Amniotic stem cell (primary cell): ENCODE measurements at regions not wholly inside any gene's neighbourhood (a gene's known extent, or its start where the extent isn't known, plus 50 kb on each side); places are given as distances from the start of the nearest gene placed in this dataset.

Experiments
- DNase-seq: peaks from one replicate; lab custom pipeline; 2025; lab: John Stamatoyannopoulos, UW

- DNase-seq: peak; percentile 1
These were observed 54.9 kb downstream of the MAGEB17 start for GRCh38 chrX:16222151-16222550.

DNA sequence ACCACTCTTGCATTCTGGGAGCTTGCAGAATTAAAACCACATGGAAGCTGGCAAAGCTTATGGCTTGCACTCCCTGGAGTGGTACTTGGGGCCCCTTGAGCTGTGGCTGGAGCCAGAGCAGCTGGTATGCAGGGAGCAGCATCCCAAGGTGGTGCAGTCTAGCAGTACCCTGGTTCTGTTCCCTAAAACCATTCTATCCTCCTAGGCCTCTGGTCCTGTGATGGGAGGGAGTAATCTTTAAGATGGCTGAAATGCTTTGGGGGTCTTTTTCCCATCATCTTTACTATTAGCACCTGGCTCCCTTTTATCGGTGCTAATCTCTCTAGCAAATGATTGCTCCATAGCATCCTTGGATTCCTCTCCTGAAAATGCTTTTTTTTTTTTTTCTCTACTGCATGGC, 56.1 kb downstream of the MAGEB17 start:
- no peak for DNase-seq

DNA sequence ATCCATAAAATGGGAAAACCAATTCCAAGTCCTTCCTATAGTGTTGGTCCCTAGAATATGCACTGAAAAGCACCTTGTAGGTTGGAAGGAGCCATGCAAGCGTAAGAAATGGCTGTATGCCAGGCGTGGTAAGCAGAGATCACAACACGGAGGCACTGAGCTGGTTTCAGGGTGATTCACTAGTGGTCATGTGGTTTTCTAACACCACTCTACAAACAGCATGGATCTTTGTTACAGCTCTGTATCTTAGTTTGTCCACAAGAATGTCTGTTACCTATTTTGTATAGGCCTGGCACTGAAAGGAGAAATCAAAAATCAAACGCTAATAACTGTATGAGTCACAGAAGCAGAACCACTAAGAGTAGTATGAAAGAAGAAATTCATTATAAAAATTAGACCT, 71.9 kb downstream of the MAGEB17 start:
- peak; percentile 1 for DNase-seq

GRCh38 chrX:16240231-16240905, 73.1 kb downstream of the MAGEB17 start:
- no peak for DNase-seq

DNA sequence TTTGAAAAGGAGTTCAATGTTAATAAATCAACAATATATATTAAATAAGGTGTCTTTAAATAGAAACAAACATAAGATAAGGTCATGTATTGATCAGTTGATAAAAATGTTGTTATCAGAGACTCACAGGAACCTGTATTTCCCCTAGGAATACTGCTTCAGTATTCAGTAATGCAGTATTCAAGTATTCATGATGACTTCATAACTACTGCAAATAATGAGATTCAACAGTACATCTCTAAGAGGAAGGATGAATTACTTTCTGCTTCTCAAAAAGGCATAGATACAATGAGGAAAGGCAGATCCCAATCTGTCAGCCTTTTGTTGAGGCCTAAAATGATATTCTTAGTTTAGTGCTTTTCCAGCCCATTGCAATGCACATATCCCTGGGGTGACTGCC, 73.7 kb downstream of the MAGEB17 start:
- DNase-seq: no peak

GRCh38 chrX:16250296-16250695, 83.0 kb downstream of the MAGEB17 start:
- no peak for DNase-seq

DNA sequence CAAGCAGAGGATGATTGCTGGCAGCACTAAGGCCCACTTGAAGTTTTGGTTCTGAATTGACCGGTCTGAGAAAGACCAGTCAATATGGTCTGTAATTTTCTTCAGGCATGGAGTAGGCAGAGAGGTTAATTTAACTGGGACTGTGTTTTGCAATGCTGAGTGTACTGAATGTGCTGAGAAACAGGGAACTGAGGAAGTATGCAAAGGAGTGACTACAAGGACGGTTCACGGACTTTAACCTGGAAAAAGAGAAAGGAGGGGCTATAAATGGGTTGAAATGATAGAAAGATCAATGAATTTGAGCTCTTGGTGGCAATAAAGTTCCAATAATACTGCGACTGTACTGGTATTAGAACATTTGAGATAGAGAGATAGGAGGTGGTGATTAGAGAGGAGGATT, 84.5 kb downstream of the MAGEB17 start:
- no peak for DNase-seq

DNA sequence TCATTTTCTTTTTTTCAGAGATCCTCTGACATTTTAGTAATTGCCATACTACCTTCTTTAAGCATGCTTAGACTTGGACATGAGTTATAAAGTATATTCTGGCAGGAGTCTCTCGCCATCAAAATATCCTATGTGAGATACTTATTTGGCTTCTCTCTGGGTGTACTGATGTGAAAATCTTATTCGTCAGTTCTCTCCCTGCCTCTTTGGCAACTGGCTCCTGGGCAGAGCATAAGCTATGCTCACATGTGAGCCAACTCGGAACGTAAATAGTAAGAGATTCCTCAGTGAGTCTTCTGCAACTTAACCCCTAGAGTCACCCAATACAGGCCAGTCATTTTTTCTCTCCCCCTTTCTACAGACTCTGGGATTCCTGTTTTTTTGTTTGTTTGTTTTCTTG, 91.6 kb downstream of the MAGEB17 start:
- DNase-seq: no peak

DNA sequence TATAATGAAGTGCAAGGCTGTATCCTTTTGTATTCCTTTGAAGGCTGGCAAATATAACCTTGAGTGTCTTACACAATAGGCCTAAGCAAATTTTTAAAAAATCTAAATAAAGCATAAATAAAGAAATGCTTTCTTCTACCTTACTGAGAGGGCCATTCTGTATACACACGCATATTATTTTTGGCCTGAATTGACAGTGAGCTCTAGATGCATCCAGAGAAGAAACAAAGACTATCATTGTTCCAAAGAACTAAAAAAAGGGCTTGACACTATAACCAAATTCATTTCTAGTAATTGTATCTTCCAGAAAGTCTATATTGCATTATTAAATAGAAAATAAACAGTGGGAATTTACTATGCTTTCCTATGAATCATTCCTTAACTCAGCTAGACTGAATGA, 100.2 kb downstream of the MAGEB17 start:
- DNase-seq: no peak

DNA sequence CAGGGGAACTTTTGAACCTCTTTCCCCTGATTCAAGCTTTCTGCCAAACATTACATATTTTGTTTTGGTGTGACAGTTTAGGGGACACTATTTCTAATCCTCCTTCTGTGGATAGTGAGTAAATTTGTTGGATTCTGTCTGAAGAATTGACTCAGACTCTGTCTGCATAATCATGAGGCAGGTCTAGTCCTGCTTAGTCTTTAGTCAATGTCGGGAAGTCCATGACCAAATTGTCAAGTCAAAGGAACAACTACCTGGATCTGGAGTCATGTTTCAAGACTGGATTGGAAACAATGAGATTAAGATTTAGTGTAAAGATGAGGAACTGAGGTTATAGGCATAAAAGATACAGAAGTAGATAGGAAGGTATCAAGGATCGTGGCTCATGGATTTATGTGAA, 100.9 kb downstream of the MAGEB17 start:
- DNase-seq: no peak

- DNase-seq: no peak
These were observed 111.6 kb downstream of the MAGEB17 start for GRCh38 chrX:16278927-16279326.

GRCh38 chrX:16282209-16282608, 114.9 kb downstream of the MAGEB17 start:
- DNase-seq: no peak

DNA sequence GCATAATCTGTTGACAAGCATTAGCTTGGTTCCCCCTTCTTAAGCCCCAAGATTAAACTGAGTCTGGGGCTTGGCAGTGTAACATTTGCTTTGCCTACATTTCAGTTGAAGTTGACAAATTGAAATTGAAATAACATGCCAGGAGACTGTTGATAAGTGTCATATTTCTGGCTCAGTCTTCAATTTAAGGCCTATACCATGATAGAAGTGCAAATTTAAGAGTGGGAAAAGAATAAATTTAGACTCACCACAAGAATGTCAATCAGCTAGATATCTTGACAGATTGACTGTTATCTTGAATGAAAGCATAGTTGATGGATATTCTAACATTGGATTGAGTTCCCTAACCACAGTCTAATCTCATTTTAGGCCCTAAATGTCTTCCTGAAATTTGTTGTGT, 117.6 kb downstream of the MAGEB17 start:
- no peak for DNase-seq

DNA sequence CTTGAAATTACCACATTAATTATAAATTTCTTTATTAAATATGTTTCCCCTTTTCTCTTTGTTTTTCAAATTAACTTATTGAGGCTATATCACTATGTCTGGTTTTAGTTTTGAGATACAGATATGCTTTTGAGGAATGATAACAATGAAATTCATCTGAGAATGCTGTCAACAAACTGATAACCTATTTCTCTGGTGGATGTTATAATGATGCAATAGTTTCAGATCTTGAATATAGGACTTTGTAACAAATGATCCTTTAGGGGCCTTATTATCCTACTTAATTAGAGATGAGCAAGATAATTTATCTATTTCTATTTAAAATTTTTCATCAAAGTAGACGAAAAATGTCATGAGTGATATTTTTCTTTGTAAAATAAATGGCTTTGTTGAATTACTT, 123.7 kb downstream of the MAGEB17 start:
- DNase-seq: no peak

DNA sequence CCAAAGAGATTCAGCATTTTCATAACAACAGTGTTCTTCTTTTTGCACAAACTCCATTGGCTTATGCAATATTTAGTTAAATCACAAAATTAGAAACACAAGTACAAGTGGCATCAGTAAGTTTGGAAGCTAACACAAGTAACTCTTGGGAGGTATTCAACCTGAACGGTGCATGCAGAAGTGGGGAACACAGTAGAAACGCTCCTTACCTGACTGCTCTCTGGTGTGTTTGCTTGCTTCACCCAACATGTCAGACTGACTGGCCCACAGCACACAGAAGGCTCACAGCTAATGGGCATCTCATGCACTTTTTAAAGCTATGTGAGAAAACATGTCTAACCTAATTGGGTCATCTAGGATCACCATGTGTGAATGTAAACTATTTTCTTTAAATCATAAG, 133.6 kb downstream of the MAGEB17 start:
- DNase-seq: no peak

DNA sequence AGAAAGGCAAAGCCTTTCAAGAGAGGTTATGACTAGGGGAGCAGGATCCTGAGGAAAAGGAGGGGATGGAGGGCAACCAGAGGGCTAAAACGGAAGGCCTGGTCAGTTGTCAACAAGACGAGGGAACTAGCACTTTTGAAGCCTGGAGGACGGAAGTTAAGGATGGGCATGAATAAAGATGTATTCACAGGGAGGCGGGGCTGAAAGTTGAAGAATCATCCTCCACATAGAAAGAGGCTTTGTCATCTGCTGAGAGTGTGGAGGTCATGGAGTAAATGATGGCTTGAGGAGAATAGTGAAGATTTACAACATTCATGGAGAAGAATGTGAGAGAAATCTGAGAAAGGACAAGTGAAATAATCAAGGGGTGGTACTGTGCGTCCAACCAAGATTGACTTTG, 137.5 kb downstream of the MAGEB17 start:
- DNase-seq: no peak

- DNase-seq: no peak
These were observed 137.9 kb downstream of the MAGEB17 start for GRCh38 chrX:16305187-16305586.

DNA sequence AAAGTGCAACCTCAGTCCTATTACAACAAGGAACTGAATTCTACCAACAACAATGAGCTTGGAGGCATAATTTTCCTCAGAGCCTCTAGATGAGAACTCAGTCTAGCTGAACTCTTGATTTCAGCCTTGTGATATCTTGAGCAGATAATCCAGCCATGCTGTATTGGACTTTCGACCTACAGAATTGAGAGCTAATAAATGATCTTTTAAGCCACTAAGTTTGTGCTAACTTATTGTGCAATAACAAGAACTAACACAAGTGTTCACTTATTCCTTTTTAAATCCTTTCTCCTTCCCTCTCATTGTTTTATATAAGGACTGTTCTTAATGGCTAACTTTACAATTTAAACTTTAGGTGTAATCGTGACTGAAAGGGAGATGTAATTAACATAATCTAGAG, 140.7 kb downstream of the MAGEB17 start:
- DNase-seq: no peak

DNA sequence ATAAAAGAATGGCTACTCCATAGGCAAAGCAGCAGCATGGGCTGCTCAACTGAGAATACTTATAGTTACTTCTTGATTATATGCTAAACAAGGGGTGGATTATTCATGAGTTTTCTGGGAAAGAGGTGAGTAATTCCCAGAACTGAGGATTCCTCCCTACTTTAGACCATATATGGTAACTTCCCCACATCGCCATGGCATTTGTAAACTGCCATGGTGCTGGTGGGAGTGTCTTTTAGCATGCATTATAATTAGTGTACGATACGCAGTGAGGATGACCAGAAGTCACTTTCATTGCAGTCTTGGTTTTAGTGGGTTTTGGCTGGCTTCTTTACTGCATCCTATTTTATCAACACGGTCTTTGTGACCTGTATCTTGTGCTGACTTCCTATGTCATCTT, 141.5 kb downstream of the MAGEB17 start:
- DNase-seq: no peak

DNA sequence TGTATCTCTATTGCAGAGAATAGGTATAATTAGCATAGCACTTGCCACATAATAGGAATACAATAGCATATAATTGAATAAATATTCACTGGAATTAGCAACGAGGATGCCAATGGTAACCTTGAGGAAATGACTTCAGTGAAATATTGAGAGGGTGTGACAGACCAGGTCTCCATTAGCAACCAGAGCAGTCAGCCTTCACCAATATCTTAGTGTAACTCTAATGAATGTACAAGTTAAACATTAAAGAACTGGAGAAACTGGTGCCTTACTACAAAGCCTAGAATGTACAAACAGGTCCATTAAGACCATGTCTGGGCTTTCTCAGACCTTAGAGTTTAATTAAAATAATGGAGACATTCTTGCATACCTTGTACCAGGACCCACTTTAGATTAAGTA, 143.0 kb downstream of the MAGEB17 start:
- no peak for DNase-seq

GRCh38 chrX:16311671-16312070, 144.4 kb downstream of the MAGEB17 start:
- DNase-seq: no peak

DNA sequence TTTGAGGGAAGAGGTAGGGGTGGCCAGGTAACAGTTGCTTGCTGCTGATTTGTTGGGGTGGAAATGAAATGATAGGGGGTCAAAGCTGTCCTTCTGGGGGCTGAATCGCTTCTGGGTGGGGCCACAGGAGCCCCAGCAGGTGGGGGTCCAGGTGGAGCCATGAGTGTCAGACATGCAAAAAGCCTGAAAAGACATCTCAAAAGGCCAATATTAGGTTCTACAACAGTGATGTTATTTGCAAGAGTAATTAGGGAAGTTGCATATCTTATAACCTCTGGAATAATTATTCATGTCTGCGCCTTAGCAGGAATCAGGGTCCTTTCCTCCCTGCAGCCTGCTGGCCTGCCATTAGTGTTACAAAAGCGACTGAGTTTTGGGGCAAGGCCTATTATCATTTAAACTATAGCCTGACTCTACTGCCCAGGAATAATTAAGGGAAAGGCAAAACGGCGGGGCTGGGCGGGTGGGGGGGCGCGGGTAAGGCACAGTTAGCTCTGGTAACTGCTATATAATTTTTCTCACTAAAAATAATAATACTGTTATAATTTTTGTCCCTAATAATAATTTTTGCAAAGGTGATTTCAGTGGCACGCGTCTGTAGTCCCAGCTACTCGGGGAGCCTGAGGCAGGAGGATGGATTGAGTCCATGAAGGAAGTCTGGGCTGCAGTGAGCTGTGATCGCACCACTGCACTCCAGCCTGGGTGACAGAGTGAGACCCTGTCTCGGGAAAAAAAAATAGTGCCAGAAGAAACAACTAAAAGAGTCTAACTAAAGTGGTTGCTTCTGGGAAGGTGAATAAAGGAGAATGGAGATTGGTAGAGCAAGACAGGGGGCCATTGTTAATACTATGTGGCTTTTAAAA, 145.7 kb downstream of the MAGEB17 start:
- no peak for DNase-seq

- no peak for DNase-seq
These were observed 149.1 kb downstream of the MAGEB17 start for GRCh38 chrX:16316331-16316730.

- no peak for DNase-seq
These were observed 152.6 kb downstream of the MAGEB17 start for GRCh38 chrX:16319929-16320328.
